GDM1 (cell line): ENCODE measurements at regions not wholly inside any gene's neighbourhood (a gene's known extent, or its start where the extent isn't known, plus 50 kb on each side); places are given as distances from the start of the nearest gene placed in this dataset.
"Not testable (repeated sequence)": the region's sequence is repeated elsewhere in the genome, so short reads cannot be mapped to it uniquely, and the experiment has no call there.

Source experiments
- DNase-seq: peaks from one replicate; lab custom pipeline; 2025; lab: John Stamatoyannopoulos, UW

- DNase-seq = no peak
Measured at GRCh38 chr14:48008646-48009045, 333.2 kb upstream of the MDGA2 start.

- no peak for DNase-seq
Measured at GRCh38 chr14:48005986-48006385, 330.6 kb upstream of the MDGA2 start.

DNA sequence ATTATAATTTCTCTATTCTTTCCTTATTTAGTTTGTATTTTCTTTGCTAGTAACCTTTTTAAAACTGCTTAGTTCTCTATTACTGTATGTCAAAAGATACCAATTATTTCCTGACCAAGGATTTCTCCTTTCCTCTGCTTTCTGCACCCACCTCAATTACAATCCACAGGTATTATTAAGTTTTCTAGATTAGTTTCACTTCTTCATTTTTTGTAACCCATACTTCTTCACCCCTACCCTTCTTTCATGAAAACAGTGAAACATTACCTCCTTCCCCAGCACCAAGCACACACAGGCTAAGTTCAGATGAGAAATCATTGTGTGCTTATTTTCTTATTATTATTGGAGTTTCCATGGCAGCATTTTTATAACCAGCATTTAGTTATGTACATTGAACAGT is 318.5 kb upstream of the MDGA2 start:
- no peak for DNase-seq

DNA sequence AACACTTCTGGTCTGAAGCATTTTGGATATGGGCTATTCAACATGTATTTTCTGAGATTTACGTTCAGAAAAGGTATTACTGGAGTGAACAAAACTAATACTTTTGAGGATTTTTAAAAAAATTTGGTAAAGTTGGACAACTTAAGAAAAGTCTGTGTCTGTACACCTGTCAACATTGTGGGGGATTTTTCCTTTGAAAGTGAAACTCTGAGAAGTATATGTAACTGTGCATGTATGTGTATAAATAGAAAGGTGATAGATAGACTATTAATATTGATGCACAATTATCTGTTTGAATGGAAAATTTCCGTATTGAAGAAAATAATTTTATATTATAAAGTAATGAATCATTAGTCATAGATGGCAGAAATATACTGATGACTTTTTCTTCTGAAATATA is 312.8 kb upstream of the MDGA2 start:
- no peak for DNase-seq

GRCh38 chr14:47978871-47979270 is 303.5 kb upstream of the MDGA2 start:
- no peak for DNase-seq

GRCh38 chr14:47976139-47976538 is 300.7 kb upstream of the MDGA2 start:
- no peak for DNase-seq

DNA sequence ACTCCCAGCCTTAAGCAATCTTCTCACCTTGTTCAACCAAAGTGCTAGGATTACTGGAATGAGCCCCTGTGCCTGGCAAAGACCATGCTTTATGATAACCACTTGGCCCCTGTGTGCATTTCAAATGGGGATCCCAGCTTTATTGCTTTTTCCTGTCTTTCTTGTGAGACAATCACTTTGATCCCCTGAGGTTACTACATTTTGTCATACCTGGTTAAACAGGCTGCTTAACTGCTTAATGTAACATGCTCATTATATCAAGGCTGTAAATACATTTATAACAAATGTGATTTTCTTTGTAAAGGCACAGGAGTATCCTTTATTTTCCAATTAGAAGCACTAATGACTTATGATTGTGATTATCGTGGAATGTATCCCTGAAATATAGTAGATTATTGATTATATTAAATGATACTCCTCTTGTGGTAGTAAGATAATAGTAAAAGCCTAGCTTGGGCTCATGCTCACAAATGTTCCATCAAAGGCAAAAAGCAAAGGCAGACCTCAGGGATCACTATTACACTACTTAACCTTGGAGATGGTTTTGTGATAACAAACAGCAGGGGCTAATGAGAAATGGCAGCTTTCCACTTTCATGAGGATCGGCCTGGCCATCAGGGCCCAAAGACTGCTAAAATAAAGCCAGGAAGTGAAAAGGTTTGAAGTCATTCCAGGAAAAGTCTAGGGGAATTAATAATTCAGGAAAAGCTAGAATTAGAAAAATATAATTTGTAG is 290.8 kb upstream of the MDGA2 start:
- no peak for DNase-seq

GRCh38 chr14:47961634-47962033 is 286.2 kb upstream of the MDGA2 start:
- no peak for DNase-seq

- no peak for DNase-seq
Measured at GRCh38 chr14:47959740-47960139, 284.3 kb upstream of the MDGA2 start.

- DNase-seq = no peak
Measured at GRCh38 chr14:47949006-47949405, 273.6 kb upstream of the MDGA2 start.

DNA sequence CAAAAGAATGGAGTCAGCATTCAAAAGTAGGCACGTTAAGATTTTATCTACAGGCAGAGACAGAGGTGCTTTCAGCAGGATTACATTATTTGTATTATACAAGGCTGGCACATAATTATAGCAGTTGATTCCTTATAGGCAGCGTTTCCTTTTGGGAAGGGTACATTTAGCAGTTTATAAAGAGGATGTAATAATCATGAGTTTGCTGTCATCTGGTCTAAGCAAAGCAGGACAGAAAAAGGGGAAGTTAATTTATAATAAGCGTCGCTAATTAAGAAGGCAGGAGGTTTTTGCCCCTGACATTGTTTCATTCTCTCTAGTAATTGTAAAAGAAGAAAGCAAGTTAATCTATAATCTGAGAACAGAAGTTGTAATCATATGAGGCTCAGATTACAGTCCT is 259.9 kb upstream of the MDGA2 start:
- no peak for DNase-seq

DNA sequence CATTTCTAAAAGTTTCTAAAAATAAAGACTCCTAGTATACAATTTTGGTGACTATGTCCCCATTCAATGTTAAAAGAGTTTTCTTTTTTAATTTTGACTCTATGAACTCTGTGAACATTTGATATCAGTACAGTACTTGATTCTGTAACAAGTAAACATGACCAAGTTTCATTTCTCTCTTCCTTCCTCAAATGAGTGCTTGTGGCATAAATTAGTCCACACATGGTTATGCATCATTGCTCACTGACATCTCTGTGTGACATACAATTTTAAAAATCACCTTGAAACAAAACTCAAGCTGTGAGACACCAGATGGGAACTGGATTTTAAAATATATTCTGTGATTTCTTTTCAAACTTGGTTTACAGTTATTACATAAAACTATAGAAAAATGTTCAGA is 253.9 kb upstream of the MDGA2 start:
- DNase-seq = no peak

- DNase-seq = no peak
Measured at GRCh38 chr14:47921133-47921532, 245.7 kb upstream of the MDGA2 start.

- no peak for DNase-seq
Measured at GRCh38 chr14:47919997-47920396, 244.6 kb upstream of the MDGA2 start.

- DNase-seq = no peak
Measured at GRCh38 chr14:47919334-47919846, 244.0 kb upstream of the MDGA2 start.

- no peak for DNase-seq
Measured at GRCh38 chr14:47917344-47917954, 242.0 kb upstream of the MDGA2 start.

DNA sequence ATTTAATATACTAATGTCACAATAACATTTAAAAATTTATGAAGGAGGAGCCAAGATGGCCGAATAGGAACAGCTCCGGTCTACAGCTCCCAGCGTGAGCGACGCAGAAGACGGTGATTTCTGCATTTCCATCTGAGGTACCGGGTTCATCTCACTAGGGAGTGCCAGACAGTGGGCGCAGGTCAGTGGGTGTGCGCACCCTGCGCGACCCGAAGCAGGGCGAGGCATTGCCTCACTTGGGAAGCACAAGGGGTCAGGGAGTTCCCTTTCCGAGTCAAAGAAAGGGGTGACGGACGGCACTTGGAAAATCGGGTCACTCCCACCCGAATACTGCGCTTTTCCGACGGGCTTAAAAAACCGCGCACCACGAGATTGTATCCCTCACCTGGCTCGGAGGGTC is 225.7 kb upstream of the MDGA2 start:
- DNase-seq = not testable (repeated sequence)

GRCh38 chr14:47899685-47900084 is 224.3 kb upstream of the MDGA2 start:
- DNase-seq = no peak

- no peak for DNase-seq
Measured at GRCh38 chr14:47874350-47874749, 198.9 kb upstream of the MDGA2 start.

GRCh38 chr14:47872588-47872987 is 197.2 kb upstream of the MDGA2 start:
- no peak for DNase-seq

DNA sequence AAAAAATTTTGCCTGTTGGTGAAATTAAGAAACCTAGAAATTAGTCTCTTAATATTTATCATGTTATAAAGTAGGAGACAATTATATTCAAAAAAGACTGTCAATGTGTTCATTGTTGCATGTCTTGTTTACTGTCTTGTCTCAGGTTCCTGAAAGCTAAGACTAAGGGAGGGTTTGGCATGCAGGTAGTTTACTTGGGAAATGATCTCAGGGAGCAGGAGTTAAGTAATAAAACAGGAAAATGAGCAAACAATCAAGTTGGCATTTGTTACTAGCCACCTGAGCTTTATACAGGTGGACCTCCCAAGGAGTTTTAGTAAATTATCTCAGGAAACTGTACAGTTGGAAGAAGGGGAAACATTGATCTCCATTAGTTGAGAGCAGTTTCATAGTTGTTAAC is 188.0 kb upstream of the MDGA2 start:
- DNase-seq = no peak

GRCh38 chr14:47857646-47858045 is 182.2 kb upstream of the MDGA2 start:
- no peak for DNase-seq

- DNase-seq = no peak
Measured at GRCh38 chr14:47852278-47852677, 176.9 kb upstream of the MDGA2 start.

GRCh38 chr14:47846008-47846407 is 170.6 kb upstream of the MDGA2 start:
- DNase-seq = no peak
